HG02840 (cell line): ENCODE measurements at regions not wholly inside any gene's neighbourhood (a gene's known extent, or its start where the extent isn't known, plus 50 kb on each side); places are given as distances from the start of the nearest gene placed in this dataset.

Experiments
- ATAC-seq: cut with Tn5 transposase; IDR thresholded peaks from one replicate; pipeline ENCODE4 v1.9.1; 2021; ENCODE audit warnings: mild to moderate bottlenecking, moderate library complexity, moderate number of reproducible peaks; ENCODE audit not compliant: unreplicated experiment, low FRiP score

- no peak for ATAC-seq
Observed at GRCh38 chr13:111448504-111448903, 128.1 kb downstream of the TEX29 start.

- ATAC-seq, result no peak
Observed at GRCh38 chr13:111449041-111449440, 128.6 kb downstream of the TEX29 start.

- ATAC-seq, result no peak
Observed at GRCh38 chr13:111451402-111451801, 131.0 kb downstream of the TEX29 start.

GRCh38 chr13:111456452-111457230 is 136.2 kb downstream of the TEX29 start:
- no peak for ATAC-seq

- ATAC-seq, result no peak
Observed at GRCh38 chr13:111458001-111458531, 137.6 kb downstream of the TEX29 start.

- no peak for ATAC-seq
Observed at GRCh38 chr13:111458739-111459138, 138.3 kb downstream of the TEX29 start.

GRCh38 chr13:111459803-111460547 is 139.5 kb downstream of the TEX29 start:
- no peak for ATAC-seq

- ATAC-seq, result no peak
Observed at GRCh38 chr13:111460548-111461444, 140.4 kb downstream of the TEX29 start.

- ATAC-seq, result no peak
Observed at GRCh38 chr13:111461445-111462149, 141.2 kb downstream of the TEX29 start.

GRCh38 chr13:111462221-111462764 is 141.9 kb downstream of the TEX29 start:
- ATAC-seq, result no peak

- no peak for ATAC-seq
Observed at GRCh38 chr13:111462944-111463343, 142.5 kb downstream of the TEX29 start.

- ATAC-seq, result no peak
Observed at GRCh38 chr13:111467111-111467890, 146.9 kb downstream of the TEX29 start.

- ATAC-seq, result no peak
Observed at GRCh38 chr13:111468037-111468959, 147.9 kb downstream of the TEX29 start.

- no peak for ATAC-seq
Observed at GRCh38 chr13:111469450-111469849, 149.0 kb downstream of the TEX29 start.

- ATAC-seq, result no peak
Observed at GRCh38 chr13:111469916-111470506, 149.6 kb downstream of the TEX29 start.

- no peak for ATAC-seq
Observed at GRCh38 chr13:111470933-111471332, 150.5 kb downstream of the TEX29 start.

GRCh38 chr13:111472083-111472482 is 151.6 kb downstream of the TEX29 start:
- no peak for ATAC-seq
